ENCODE measurements at regions not wholly inside any gene's neighbourhood (a gene's known extent, or its start where the extent isn't known, plus 50 kb on each side); places are given as distances from the start of the nearest gene placed in this dataset.
"Not testable (repeated sequence)": the region's sequence is repeated elsewhere in the genome, so short reads cannot be mapped to it uniquely, and the experiment has no call there.

DNA sequence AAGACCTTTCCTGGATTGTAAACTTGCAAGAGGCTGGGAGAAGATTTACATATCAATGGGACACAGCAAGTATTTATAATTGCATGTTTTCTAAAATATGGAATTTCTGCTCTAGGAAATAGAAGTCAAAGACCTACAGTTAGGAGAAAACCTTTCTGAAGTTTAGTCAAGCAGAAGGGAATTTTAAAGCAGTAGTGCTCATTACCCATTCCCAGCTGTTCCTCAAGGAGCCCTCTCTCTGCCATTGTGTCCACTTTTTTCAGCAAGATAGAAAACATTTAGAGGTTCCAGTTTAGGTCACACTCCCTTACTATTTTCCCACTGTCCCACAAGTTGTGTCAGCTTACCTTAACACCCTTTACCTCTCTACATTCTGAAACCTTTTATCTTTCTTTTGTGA, 584.0 kb upstream of the CHAC2 start:
- no peak for DNase-seq

DNA sequence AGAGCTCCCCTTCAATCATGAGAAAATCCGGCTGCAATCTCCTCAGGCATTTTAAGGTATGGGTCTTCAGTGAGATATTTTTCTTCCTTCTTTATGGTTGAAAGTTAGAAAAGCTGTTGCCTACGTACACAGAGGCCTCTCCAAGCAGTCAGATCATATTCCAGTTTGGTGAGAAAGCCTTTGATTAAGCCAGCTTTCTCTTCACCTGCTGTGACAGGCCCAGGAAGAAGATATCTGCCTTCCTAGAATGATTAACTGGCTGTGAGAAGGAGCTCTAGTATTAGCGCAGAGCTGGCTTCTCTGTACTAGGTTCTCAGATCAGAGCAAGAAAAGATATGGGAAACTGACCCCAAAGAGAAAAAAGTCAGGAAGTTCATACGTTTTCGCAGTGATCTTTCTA, 585.0 kb upstream of the CHAC2 start:
- DNase-seq, result no peak

DNA sequence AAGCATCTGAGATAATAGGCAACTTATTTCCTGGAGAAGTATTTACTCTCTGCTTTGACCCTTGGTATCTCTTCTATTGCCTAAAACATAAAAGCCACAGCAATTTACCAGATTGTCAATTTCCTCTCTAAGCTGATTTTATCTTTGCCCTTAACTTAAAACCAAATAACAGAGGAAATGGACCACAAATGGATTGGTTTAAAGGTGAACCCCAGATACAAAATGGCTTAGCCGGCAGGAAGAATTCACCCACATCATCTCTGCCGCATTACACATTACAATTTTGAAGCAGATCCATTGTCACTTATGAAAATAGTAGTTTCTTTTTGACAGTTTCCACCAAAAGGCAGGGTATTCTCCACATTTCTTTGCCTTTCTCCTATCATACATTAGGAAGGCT, 585.8 kb upstream of the CHAC2 start:
- no peak for DNase-seq

DNA sequence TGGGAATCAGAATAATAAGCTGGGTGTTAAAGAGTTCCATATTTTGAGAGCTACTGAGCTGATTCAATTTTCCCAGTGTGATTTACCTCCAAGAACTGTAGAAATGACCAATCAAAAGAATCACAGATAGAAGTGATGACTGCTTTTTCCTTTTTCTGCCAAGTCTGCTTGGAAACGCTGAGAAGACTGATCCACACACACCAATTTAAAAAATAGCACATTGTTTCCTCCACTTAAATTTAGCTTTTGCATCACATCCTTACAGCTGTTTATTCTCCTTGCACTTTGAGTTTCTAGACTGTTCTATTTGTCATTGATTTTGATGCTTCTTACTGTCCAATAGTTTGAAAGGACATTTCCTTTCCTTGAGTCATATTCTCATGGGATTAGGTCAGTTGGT, 590.3 kb upstream of the CHAC2 start:
- no peak for DNase-seq

DNA sequence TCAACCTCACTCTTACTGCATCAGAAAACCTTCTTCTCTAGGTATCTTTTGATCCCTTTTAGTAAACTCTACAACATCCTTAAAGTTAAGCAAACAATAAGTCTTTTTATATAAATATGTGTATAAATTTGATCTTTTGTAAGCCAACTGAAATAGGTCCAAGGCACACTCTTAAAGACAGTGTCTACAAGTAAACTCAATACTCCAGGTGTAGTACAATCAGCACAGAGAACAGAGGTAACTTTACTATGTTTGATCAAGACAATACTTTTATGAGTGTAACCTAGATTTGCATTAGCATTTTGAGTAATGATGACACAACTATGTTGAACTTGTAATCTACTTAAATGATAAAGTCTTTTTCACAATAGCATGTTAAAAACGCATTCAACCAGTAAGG, 593.1 kb upstream of the CHAC2 start:
- no peak for DNase-seq

DNA sequence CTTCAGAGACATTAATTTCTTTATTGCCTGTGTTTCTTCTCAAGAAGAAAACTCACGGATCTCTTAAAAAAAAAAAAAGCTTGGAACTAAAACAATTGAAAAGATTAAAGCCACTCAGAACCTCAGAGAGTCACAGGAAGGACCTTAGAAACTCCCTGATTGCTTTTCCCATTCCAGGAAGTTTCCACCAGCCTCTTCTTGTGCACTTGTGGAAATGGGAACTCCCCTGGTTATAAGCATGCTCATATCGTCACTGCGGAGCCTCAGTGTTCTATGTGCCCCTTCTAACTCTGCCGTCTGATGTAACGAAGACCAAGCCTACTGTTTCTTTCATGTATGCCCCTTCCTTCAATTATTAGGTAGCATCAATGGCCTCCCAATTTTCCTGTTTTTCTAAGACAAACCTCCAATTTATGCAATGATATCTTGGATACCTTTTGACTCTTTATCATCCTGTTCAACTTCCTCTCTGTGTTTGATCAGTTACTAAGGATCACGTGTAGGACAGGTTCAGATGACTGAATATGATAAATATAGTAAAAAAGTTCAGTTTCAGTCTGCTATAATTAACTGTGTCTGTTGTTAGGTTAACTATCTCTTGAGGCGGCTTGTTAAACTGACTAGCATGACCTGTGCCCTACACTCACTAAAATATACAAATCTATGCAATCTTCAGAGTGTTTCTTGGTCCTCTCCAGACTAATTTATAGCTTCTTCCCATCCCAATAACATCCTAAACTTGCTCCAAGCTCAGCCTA, 593.7 kb upstream of the CHAC2 start:
- DNase-seq, result no peak

DNA sequence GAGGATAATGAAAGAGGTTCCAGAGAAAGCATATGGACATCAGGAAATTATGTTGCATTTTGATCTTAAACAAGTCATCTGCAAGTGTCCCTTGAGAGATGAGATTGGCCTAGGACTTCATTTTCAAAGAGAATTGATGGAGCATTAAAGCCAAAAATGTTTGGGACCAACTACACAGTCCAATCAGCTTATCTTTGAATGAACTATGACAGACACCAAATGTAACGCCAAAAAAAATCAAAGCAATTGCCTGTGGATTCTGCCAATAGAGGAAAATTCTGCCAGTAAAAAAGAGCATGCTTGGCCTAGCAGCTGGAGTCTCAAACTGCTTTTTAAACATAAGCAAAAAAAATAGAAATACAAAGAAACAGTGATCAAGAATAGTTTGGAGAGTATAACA, 594.5 kb upstream of the CHAC2 start:
- no peak for DNase-seq

DNA sequence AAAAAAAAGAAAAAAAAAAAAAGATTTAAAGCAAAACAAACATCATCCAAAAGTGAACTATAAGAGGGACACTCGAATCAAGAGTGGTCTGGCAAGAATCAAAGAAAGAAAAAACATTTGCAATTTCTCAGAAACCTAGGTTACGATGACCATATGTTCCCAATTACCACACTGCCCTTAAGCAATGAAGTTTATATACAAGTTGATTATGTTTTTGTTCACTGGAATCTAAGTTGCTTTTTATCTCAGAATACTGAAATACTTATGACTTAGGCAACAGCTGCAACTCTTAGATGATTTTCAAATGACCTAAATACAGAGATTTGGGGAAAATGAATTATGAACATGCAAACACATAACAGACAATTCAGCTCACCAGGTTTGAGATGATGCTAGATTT, 597.1 kb upstream of the CHAC2 start:
- no peak for DNase-seq

DNA sequence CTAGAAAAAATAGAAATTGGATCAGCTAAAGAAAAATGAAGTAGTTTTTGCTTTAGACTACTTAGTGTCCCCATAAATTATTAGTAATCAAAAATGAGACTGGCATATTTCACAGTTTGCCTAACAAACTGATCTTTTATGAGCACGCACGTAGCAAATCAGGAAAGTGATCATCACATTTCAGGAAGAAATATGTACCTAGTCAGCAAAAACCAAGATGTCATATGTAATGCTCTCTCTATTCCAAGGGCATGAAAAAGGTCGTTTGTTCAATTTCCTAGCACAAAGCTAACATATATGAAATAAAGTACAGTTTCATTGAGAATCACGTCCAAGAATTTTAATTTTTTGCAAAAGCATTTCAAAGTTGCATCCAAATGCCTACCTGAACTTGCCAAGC, 600.4 kb upstream of the CHAC2 start:
- DNase-seq, result no peak

DNA sequence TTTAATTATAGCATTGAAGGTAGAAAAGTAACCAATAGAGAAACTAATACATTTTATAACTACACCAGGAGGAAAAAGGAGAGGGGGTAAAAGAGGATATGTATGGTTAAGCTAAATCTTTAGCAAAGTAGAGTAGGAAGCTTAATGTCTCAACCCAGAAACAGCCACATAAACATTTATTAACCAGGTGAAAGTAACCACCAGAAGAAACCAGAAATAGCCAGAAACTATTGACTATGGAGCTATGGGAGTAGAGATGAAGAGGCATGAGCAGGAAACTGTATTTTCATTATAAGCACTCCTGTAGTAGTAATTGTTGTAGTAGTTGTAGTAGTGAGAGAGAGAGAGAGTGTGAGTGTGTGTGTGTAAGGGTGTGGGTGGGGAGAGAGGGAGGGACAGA, 617.5 kb upstream of the CHAC2 start:
- DNase-seq, result no peak

DNA sequence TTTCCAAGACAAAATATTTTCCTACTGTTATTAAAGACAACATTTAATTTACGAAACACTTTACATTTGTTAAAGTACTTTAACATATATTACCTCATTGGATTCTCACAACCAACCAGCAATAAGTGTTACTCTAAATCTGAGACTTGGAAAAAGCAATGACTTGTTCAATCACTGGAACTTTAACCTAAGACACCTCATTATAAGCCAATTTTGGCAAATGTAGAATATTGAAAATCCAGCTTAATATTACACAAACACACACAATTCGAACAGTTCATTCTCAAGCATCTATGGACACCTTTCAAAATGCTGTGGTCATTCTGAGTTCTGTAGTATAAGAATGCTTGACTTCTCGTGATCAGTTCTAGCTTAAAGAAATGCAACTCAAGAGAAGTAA, 619.4 kb upstream of the CHAC2 start:
- DNase-seq, result no peak

DNA sequence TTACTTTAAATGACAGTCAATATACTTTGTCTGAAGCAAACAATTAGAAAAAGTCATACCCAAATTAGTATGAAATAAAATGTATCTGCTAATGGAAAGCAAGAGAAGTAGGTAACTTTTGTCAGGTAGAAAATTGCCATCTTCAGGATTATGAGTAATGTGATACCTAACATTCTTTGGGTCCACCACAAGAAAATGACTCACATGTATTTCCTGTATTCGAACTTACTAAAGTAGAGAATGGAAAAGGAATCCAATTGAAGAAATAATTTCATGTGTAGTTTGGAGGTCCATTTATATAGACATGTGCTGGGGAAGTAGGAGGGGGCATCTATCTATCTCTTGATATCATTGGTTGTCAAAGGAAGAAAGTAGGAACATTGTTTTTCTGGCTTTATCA, 636.2 kb upstream of the CHAC2 start:
- no peak for DNase-seq

DNA sequence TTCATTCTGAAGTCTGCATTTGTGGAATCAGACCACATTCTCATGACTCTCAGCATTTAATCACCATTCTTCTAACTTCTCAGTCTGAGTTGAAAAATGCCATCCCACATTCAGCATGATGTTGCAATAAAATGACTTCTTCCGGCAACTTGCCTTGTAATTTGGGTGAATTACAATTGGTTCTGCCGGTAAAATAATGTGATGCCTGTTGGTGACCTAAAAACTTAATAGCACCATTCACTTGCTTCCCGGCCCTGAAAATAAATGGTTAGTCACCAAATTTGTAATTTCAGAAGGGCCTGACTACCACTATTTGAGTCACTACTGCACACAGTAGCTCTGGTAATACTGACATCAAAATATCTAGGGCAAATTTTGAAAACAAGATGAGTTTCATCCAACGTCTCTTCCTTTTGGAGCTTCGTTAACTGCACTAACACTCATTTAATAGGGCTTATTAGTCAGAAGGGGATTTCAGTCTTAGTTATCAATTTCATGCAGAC, 637.1 kb upstream of the CHAC2 start:
- DNase-seq, result no peak

DNA sequence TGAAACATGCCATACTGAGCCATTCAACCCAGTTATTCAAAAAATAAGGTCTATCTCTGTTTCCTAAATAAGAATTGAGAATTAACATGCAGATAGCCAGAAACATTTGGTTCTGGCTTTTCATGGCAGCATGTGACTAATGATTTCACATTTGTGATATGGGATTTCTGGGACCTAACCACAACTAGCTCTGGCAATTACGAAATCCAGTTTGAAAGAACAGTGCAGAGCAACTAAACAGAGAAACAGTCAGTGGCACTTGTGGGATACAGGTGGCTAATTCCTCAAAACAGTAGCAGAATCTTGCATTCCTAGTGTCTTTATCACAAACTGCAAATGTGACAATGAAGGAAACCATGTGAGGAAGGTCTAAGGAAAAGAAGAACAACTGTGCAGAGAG, 637.8 kb upstream of the CHAC2 start:
- no peak for DNase-seq

DNA sequence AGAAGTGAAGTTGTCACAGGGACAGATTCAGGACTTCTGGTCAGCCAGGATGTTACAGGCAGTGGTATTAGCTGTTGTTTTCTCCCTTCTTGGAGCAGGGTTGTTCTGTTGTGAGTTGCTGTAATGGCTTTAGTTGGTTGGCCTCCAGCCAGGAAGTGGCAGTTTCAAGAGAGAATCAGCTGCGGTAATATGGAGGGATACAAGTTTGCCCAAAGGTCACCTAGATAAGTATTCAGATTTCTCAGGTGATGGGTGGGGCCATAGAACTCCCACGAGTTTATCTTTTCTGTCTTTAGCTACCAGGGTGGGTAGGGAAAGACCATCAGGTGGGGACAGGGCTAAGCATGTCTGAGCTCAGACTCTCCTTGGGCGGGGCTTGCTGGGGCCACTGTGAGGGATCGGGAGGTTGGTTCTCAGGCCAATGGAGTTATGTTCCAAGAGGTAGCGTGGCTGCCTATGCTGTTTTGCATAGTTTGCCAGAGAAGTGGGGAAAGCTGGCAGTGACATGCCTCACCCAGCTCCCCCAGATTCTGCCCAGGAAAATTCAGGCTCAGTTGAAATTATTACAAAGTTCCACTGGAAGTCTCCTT, 640.4 kb upstream of the CHAC2 start:
- no peak for DNase-seq

DNA sequence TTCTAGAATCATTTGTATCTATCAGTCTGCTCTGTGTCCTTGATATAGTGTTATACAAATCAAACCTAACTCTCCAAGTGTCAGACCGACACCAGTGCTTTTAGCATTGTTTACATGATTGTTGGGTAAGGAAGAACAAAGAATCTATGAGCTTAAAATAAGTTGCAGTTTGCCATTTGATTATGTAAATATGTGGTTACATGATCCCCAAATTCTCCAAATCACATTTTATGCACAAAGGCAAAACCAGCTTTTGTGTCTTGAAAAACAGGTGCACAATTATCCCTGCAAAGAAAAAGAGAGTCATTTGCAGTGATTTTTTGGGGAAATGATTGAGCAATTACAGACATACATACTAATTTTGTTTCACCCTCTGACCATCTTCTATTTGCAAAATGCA, 652.6 kb upstream of the CHAC2 start:
- DNase-seq, result no peak

DNA sequence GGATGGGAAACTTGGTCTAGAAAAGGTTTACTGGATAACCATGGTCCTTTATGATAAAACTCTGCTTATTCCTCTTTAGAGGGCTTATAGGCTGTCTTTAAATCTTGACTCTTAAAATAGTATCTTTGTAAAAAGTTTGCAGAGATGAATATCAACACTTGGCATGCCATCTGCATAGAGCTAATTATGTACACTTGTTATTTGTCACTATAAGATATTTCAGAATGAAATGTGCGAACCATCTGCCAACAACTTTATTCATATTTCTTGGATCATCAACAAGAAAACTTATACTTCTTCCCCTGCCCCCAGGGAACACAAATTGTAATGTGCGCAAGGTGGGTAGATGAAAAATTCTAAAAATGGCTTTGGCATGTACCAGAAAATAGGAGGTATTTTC, 653.0 kb upstream of the CHAC2 start:
- DNase-seq, result no peak

DNA sequence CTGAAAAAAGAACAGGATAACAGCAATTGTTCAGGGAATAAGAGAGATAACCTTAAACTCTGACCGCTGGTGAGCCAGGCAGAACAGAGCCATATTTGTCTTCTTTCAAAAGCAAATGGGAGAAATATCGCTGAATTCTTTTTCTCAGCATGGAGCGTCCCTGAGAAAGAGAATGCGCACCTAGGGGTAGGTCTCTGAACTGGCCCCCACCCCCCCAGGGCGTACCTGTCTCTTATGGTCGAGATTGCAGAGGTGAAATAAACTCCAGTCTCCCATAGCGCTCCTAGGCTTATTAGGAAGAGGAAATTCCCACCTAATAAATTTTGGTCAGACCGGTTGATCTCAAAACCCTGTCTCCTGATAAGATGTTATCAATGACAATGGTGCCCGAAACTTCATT, 655.2 kb upstream of the CHAC2 start:
- DNase-seq, result not testable (repeated sequence)

DNA sequence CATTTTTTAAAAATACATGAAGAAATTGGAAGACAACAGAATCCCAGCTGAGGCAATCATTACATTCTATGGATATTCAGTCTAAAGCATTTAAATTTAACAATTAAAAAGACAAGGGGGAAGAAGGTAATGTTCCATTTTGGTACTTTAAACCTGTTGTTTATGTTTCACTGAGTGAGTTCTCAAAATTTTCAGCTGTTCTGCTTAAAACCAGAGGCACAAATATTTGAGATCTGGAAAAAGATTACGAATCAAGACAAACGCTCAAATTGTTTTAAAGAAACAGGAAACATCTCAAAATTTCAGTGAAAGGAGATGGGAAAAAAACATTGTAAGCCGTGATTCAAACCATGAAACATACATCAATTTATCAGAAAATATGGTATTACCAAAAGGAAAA, 656.2 kb upstream of the CHAC2 start:
- no peak for DNase-seq

DNA sequence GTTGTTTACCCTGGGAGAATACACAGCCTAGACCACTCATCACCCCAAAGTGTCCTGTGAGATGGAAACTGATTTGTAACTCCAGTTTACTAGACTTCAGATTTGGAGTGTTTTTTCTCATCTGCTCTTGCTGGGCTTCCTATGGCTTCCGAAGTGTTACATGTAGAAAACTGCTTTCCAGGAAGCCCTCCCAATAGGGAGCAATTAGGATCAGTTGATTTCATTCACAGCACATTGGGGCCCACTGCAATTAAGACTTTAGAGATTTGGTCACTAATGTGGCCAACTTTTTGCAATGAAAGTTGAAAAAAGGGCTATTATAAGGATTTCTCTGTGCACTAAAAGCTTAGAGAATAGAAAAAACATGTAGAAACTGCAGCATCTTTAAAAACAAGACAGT, 656.6 kb upstream of the CHAC2 start:
- no peak for DNase-seq

DNA sequence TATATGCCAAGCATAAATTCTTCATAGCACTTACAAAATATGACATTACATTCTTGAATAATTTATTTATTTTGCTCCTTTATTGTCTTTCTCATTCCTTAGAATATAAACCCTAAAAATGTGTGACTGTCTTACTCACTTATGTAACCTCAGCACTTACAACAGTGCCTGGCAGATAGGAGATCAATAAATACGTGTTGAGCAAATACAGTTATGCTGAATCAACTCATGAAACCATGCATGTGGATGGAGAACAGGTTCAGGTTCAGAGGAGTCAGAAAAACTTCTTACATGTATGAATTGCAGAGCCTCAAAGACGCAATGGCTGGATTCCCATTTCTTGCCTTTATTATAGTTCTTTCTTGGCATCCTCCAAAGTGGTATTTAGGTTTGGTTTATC, 659.4 kb upstream of the CHAC2 start:
- DNase-seq, result no peak

DNA sequence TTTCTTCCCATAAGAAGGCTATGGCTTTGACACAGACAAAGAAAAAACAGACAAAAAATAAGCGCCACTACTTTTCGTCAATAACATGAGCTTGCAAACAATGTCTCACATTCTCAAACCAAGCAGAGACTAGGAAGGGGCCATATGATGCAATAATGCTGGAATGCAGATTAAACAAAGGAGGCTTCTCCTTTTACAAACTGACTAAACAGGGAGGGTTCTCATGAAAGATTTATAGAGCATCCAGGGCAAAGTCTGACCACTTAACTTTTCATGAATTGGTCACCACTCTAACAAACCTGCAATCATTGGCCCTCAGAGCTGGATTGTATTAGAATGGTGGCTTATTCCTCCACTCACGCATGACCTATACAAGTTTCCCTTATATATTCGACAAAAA, 663.3 kb upstream of the CHAC2 start:
- DNase-seq, result no peak

DNA sequence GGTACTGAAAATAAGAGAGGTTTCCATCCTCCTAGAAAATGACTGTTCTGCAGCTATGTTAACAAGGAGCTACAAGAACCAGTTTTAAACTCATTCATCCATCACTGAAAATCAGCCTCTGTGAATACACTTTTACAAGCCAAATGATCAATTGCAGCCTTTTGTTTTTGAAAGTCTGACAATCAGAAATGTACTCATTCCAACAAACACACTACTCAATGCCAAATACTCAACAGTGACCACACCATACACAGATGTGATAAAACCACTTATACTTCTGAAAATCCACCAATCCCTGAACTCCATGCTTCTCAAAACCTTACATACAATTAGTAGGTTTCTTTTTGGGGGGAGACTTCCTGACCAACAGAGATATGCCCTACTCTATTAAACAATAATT, 663.9 kb upstream of the CHAC2 start:
- no peak for DNase-seq

DNA sequence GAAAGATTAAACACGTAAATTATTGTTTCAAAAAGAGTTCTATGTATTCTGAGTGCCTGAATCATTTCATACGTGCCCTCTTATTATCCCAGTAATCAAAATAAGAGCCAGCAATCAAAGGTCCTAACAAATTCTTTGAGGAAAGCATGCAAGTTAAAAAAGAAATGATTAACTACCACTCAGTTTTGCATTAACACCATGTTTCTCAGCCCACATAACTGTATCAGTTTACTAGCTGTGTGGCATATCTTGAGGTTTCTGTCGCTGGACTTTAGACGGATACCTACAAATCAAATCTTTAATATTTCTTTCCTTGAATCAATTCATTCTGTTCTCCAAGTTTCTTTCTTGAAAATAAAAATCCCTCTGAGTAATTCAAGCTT, 668.9 kb upstream of the CHAC2 start:
- no peak for DNase-seq

DNA sequence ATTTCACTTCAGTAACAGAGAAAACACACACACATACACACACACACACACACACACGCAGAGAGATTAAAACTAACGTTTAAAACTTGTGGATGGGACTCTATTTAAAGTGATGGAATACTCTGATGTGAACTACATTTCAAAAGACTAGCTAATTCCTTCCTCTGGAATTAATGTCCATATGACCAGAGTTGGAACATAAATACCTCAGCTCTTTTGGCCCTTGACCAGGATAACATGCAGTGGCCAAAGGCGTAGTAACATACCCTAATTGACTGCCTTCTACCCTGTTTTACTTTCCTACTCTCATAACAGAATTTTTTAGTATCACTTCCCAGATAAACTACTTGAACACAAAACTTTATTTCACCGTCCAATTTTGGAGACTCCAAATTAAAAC, 671.3 kb upstream of the CHAC2 start:
- DNase-seq, result no peak
